ENCODE measurements at regions not wholly inside any gene's neighbourhood (a gene's known extent, or its start where the extent isn't known, plus 50 kb on each side); places are given as distances from the start of the nearest gene placed in this dataset.

GRCh38 chr4:123877551-123877950, 481.0 kb downstream of the SPRY1 start:
- TF ChIP-seq MXI1 (conservative IDR thresholded peaks at IDR 0.05; ENCODE audit: poor library complexity, severe bottlenecking): no peak
- TF ChIP-seq POLR2AphosphoS5 (IDR thresholded peaks at IDR 0.05): no peak
- TF ChIP-seq TAF1 (IDR thresholded peaks at IDR 0.05; ENCODE audit: low read depth): no peak

Data from neural cell (in vitro differentiated cells).